Embryonic facial prominence (tissue), 1 donor: ENCODE measurements at regions not wholly inside any gene's neighbourhood (a gene's known extent, or its start where the extent isn't known, plus 50 kb on each side); places are given as distances from the start of the nearest gene placed in this dataset.

ENCODE experiments used
- DNase-seq: peaks from one replicate; pipeline ENCODE4 v3.0.0-alpha.2; 2016; ENCODE audit errors: extremely low spot score

DNA sequence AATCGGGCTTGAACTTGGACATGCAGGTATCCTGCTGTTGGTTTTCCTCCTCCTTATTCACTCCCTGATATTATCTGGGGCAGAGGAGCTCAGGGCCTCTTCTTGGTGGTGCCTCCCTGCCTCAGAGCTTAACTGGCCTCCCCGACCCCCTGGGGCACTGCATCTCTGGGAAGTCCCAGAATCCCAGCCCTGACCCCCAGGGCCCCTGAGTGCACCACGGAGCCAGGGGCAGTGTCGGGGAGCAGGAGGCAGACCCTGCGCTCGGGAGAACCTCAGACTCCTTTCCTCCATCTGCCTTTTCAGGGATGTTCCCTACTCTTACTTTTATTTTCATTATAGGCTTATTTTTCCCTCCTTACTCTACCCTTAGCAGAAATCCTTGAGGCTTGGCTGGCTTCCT lies 537.0 kb downstream of the BRD1 start:
- no peak for DNase-seq

DNA sequence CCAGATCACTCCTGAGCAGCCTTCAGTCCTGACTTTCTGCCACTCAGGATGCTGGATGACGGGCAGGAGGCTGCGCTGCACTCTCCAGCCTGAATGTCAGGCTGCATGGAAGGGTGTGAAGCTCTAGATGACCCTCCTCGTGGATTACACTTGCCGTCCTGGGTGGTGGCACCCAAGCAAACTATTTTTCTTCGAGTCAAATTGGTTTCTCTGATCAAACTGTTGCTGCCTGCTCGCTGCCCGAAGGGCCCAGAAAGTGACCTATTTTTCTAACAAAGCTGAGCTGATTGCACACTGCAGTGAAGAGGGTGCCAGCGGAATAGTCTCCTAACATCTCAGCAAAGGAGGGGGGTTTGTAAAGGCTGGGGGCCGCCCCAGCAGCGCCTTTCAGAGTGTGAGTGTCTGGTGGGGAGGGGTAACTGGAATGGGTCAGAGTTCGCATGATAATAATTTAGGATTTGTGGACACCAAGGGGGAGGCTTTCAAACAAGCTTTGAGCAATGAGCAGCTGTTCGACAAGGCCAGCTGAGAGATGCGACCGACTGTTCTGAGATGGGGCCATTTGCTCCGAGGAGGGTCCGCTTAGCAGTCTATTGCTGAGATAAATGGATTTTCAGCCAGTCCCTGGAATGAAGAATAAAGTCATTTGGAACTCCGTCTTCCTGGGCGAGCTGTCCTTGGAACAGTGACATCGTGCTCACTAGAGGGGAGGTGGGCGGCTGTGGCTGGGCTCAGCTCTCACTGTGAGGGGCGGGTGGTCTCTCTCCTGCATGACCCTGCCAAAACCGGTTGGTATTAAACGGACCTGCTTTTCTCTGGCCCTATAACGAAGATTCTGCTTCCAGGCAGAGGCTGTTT lies 537.6 kb downstream of the BRD1 start:
- no peak for DNase-seq

GRCh38 chr22:49286181-49286760 lies 541.4 kb downstream of the BRD1 start:
- no peak for DNase-seq

DNA sequence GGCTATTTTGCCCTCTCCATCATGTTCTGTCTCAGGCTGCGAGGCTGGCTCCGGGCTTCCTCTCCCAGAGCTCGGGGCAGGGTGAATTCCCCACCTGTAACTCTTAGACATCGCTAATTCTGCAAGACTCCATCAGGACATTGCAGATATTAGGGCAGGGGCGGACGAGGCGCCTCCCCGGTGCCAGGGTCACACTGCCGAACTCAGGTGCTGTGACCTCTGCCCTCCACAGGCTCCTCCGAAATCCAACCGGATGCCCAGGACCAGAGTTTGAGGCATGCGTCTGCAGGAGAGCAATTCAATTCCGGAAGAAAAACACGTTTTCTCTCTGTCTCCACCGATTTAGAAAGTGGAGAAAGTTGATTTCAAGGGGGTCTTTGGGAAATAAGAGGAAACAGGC lies 542.7 kb downstream of the BRD1 start:
- DNase-seq, result no peak

DNA sequence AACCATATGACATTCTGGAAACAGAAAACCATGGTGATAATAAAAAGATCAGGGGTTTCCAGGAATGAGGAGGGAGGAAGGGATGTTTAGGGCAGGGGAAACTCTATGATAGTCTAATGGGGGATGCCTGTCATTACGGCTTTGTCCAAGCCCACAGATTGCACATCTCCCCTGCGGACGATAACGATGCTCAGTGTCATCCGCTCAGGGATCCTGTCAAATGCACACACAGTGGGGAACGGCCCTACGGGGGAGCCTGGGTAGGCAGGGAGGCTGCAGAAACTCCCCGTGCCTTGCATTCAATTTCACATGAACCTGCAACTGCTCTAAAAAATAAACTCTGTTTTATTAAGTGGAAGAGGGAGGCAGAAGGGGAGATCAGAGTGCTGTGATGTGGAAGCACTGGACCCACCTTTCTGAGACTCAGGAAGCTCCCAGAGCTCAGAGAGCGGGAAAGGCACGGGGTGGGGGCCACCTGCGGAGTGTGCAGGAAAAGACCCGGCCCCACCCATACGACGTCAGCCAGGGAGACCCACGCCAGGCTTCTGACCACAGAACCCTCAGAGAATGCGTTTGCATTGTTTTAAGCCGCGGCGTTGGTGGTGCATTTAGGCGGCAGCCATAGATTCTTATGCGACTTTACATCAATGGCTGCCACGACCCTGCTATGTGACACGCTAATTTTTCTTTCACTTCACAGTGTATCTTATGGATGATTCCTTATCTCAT lies 543.5 kb downstream of the BRD1 start:
- no peak for DNase-seq

DNA sequence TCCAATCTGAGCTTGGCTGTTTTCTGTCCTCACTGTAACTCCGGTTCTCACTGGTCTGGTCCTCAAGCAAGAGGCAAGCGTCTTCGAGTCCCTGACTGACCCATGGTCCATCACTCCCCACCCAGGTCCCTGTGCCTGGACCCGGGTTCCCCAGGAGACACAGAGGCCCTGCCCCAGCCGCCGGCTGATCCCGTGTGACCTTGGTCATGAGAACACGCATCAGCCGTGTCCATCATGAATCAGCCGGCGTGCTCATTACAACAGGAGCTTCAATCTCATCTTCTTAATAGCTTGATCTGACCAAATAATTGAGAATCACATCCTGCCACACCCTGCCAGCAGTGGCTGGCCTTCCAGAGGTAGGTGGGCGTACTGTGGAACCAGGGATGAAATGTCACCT lies 545.1 kb downstream of the BRD1 start:
- DNase-seq, result no peak

- no peak for DNase-seq
Measured at GRCh38 chr22:49281467-49282340, 546.0 kb downstream of the BRD1 start.

DNA sequence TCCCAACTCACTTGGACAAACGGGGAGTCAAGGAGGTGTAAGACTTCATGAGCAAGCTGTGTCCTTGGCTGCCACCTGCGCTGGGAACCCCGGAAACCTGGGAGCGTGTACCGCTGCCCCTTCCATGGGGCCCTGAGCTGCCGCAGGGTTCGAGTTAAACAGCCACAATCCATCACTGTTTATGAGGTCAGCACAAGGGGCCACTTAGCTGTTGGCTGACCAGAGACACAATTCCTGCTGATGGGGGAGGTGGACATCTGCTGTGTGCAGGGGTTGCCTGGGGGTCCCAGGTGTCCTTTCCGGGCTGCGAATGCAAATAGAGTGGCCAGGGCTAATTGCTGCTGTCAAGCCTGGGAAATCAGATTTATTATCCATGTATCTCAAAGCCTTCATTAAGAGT lies 549.3 kb downstream of the BRD1 start:
- DNase-seq, result no peak

DNA sequence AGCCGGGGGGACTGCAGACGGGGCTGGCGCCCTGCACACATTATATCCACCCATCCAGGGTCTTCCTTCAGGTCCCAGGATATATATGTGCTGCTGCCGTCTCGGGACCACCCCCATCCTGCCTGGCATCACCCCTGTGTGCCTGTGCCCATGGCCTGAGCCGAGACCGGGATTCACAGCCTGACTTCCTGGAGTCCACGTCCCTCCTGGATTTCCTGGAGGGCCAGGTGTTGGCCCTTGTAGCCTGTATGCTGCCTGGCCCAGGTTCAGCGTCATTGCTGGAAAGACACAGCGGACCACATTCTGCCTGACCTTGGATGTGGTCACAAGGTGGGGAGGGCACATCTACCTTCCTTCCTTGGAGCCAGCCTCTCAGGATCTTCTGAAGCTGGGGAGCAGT lies 551.1 kb downstream of the BRD1 start:
- DNase-seq, result no peak

DNA sequence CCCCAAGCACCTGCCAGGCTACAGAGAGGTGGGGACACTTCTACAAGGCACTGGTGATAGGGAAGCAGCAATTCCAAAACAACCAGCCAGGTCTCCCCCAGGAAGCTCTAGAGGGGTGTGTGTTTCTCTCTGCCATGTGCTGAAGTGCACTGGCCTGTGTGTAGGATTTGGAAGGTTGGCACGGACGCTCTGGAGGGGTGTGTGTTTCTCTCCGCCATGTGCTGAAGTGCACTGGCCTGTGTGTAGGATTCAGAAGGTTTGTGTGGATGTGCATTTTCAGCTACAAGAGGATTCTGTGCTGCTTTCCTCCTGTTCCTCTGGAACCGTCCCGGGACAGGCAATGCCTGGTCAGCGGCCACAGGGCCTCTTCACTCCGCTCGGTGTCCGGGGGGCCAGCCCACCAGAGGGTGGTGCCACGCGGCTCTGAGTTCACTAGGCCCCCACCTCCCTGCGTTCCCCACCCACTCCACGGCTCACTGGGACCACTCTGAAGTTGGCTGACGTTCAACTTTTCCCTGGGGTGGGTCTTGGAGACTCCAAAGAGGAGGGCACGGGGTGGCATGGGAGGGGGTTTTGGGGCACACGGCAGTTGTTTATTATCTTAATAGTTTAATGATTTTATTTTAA lies 552.8 kb downstream of the BRD1 start:
- no peak for DNase-seq

DNA sequence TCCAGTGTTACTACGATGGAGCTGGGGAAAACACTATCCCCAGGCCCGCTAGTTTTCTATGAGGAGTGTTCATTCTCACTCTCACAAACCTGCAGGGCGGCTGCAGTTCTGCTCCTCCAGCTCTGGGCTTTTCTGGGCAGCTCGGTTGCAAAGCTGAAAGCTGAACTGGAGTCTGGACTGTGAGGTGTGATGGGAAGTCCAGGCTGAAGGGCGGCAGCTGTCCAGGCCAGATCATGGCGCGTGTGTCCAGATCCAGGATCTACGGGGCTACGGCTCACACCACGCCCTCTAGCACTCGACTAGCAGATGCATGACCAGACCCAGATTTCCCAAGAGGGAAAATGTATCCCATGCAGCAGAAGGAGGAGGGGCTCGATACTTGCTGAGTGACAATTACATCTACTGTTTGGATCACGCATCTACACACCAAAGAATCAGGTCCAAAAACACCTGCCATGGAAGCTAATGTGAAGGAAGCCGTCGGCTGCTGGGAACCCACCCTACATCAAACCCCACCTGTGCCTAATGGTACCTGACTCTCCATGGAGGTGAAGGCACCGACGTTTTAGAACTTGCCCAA lies 555.0 kb downstream of the BRD1 start:
- DNase-seq, result no peak

DNA sequence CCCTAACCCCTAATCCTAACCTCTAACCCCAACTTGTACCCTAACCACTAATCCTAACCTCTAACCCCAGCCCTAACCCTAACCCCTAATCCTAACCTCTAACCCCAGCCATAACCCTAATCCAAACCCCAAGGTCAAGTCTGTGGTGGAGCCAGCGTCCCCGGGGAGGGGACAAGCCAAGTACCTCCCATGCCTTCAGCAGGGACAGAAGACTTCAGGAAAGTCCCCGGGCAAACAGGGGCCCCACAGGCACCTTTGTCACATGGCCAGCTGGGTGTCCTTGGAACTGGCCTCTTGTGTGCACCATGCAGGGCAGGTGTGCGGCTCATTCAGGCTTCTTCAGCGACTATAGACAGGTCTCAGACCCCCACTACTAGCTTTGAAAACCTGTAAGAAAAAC lies 555.8 kb downstream of the BRD1 start:
- no peak for DNase-seq

DNA sequence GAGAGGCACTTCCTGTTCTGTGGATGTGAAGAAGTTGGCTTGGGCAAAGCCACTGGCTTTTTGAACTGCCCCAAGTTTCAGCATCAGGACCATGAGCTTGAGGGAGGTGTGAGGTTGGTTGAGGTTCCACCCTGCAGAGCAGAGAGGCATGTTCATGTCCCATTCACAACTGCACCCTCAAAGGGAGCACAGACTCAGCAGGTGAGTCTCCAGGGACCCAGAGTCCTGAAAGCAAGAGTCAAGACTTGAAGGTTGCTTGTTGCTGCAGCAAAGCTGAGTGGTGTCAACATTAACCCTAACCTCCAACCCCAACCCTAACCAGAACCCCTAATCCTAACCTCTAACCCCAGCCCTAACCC lies 556.3 kb downstream of the BRD1 start:
- DNase-seq, result no peak

DNA sequence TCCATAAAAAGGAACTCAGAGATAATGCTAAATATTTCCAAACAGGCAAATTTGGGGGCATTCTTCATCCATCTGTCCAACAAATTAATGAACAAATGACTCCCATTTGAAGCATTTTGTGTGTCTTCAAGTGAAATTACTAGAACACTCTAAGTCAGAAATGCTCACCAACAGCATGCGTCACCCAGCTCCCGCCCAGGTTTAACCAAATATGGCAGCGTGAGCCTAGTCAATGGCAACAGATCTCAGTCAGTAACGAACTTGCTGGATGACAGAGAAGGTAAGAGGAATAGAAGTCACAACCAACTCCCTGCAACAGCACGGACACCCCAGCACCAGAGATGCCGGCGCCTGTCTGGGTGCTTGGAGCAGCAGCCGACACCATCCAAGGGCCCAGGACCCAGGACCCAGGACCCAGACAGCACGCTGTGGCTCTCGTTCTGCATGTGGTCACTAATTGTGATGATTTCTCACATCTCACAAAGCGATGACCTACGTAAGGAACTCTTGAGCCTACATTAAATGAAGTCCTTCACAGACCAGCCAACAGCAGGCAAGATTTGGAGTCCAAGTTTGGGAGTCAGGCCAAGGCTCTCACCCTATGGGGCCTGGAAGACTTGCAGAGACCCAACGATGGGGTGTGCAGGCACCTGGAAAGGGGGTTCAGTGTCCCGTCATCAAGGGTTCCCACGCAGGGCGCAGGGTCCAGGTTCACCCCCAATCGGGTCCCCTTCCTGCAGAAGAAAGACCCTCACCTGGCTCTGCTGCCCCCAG lies 556.9 kb downstream of the BRD1 start:
- DNase-seq, result no peak

GRCh38 chr22:49269928-49270327 lies 557.7 kb downstream of the BRD1 start:
- no peak for DNase-seq

GRCh38 chr22:49269371-49269770 lies 558.3 kb downstream of the BRD1 start:
- DNase-seq, result no peak

- DNase-seq, result no peak
Measured at GRCh38 chr22:49268924-49269323, 558.7 kb downstream of the BRD1 start.

DNA sequence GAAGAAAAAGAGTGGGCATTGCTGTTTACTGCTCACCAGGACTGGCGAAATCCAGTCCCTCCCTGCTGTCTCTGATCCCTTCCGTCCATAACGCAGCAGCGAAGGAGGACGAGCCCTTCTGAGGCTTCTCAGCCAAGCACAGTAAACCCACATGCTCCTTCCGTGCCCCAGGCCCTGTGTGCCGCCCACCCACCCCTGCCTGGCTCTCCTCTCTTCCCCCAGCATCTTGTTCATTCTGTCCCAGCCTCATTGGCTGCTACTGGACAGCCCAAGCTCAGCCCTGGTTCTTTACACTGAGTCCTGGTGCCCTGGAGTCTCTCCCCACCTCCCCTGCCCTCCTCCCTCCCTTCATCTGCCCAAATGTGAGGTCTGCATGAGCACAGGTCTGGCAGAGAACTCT lies 559.7 kb downstream of the BRD1 start:
- no peak for DNase-seq

- DNase-seq, result no peak
Measured at GRCh38 chr22:49266561-49267519, 560.8 kb downstream of the BRD1 start.
